Femur (tissue), 1 donor: ENCODE measurements at regions not wholly inside any gene's neighbourhood (a gene's known extent, or its start where the extent isn't known, plus 50 kb on each side); places are given as distances from the start of the nearest gene placed in this dataset.
A peak's percentile ranks its signal among the peaks of the same experiment; 100 is the strongest.
"Not testable (repeated sequence)": the region's sequence is repeated elsewhere in the genome, so short reads cannot be mapped to it uniquely, and the experiment has no call there.

Experiments
- DNase-seq: peaks from one replicate; pipeline ENCODE4 v3.0.0-alpha.2; 2017

- no peak for DNase-seq
Measured at GRCh38 chrX:151042842-151043241, 59.7 kb downstream of the HMGB3 start.

GRCh38 chrX:151066373-151066772 is 83.2 kb downstream of the HMGB3 start:
- not testable (repeated sequence) for DNase-seq

GRCh38 chrX:151073767-151074166 is 90.6 kb downstream of the HMGB3 start:
- no peak for DNase-seq

GRCh38 chrX:151081016-151081415 is 95.4 kb upstream of the GPR50 start:
- no peak for DNase-seq

GRCh38 chrX:151082077-151082948 is 94.1 kb upstream of the GPR50 start:
- DNase-seq, result peak; percentile 67

GRCh38 chrX:151084454-151084853 is 91.9 kb upstream of the GPR50 start:
- no peak for DNase-seq

GRCh38 chrX:151085207-151085606 is 91.2 kb upstream of the GPR50 start:
- no peak for DNase-seq

GRCh38 chrX:151088221-151088620 is 88.2 kb upstream of the GPR50 start:
- no peak for DNase-seq

- no peak for DNase-seq
Measured at GRCh38 chrX:151099001-151099400, 77.4 kb upstream of the GPR50 start.

- DNase-seq, result no peak
Measured at GRCh38 chrX:151100799-151101198, 75.6 kb upstream of the GPR50 start.

- not testable (repeated sequence) for DNase-seq
Measured at GRCh38 chrX:151113200-151113599, 63.2 kb upstream of the GPR50 start.
